ENCODE measurements at regions not wholly inside any gene's neighbourhood (a gene's known extent, or its start where the extent isn't known, plus 50 kb on each side); places are given as distances from the start of the nearest gene placed in this dataset.
"Not testable (repeated sequence)": the region's sequence is repeated elsewhere in the genome, so short reads cannot be mapped to it uniquely, and the experiment has no call there.

DNA sequence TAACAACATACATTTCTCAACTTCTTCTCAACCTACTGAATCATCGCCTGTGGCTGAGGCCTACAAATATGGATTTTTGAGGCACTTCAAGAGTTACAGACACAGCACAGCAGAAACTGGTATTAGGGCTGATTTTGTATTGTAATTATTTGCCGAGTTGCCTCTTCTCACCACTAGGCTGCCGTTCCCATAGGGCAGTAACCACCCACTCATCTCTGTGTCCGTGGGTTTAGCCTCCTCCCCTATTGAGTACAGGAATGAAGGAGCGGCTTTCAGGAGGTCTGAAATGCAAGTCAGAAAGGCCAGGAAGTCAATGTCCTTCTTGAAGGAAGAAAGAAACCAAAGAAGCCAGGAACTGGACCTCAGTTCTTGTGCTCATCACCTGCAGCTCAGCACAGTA lies 220.8 kb downstream of the MTHFS start:
- DNase-seq = no peak

- DNase-seq = no peak
These were observed 220.2 kb downstream of the MTHFS start for GRCh38 chr15:79676621-79677020.

DNA sequence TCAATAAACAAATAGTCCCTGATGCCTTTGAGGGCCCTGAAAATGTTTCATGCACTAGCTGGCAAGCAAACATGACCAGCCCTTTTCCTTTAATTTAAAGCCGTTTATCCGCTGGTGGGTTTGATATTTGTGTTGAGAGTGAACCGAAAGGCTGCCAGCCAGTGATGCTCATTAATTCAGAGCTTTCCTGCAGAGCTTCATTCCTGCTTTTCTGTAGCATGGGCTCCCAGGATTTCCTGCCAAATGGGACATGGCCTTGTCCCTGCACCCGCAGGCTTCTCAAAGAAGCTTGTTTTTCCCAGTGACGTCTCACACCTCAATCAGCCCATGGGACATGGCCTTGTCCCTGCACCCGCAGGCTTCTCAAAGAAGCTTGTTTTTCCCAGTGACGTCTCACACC lies 219.6 kb downstream of the MTHFS start:
- no peak for DNase-seq

DNA sequence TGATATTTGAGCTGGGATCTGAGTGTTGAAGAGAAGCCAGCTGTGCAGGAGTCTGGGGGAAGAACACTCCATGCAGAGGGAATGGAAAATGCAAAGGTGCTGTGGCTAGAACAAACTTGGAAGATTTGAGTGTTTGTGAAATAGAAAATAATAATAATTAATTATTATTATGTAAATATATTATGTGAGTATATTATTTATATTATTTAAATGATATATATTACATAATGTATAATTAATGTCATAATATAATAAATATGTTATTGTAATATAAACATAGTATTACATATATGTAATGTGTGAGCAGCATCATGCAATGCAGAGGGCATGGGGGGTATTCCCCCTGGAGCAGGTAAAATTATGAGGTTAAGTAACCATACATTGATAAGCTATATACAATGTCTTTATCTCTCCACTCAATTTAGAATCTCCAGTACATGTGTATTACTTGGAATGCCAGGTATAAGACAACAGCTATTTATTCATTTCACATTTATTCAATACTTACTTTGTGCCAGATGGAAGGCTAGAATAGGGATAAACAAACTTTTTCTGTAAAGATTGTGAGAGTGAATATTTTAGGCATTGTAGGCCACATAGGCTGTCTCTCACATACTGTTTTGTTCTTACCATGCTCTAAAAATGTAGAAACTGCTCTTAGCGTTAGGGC lies 218.6 kb downstream of the MTHFS start:
- DNase-seq = no peak

DNA sequence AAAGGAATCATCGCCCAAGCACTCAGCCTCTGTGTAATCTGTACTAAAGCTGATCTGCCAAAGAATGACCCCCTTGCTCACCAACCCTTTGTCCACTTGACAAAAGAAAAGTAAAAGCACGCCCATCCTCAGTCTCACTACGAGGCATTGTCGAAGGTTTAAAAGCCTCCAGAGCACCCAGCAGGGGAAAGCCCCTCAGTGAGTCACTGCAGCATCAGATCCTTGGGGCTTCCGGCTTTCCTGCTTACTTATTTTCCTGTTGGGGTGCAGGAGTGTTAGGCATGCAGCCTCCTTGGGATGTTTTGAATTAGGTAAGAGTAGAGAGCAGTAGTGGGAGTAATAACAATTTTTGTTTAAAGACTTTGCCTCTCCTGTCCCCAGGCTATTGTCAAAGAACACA lies 216.1 kb downstream of the MTHFS start:
- no peak for DNase-seq

- DNase-seq = no peak
These were observed 214.5 kb downstream of the MTHFS start for GRCh38 chr15:79682285-79682684.

DNA sequence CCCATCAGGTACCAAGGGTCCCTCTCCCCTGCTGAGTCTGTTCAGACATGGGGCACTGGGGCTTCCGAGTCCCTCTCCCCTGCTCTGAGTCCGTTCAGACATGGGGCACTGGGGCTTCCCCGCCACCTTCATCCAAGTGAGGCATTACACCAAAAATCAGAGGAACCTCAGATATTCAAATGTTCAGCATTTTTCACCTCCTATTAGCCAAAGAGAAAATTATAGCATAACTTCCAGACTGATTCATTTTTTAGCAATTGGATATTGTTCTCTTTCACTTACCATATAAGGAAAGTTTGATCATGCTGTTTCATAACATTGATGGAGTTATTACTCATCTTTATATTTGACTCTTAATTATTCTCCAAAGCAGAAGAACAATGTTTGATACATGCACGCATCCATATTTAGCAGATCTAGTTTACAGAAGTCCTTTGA lies 213.9 kb downstream of the MTHFS start:
- DNase-seq = no peak

GRCh38 chr15:79689030-79689429 lies 207.8 kb downstream of the MTHFS start:
- DNase-seq = no peak

DNA sequence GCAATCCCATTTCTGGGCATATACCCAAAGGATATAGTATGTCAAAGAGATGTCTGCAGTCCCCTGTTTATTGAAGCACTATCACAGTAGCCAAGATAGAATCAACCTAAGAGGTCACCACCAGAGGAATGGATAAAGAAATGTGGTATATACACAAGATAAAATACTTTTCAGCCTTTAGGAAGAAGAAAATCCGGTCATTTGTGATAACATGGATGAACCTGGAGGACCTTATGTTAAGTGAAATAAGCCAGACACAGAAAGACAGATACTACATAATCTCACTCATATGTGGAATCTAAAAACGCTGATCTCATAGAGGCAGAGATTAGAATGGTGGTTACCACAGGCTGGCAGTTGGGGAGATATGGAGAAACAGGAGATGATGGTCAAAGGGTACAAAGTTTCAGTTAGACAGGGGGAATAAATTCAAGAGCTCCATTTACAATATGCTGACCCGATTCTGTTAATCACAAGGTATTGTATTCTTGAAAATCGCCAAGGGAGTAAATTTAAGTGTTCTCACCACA lies 195.8 kb downstream of the MTHFS start:
- no peak for DNase-seq

- no peak for DNase-seq
These were observed 194.2 kb downstream of the MTHFS start for GRCh38 chr15:79702621-79703020.

DNA sequence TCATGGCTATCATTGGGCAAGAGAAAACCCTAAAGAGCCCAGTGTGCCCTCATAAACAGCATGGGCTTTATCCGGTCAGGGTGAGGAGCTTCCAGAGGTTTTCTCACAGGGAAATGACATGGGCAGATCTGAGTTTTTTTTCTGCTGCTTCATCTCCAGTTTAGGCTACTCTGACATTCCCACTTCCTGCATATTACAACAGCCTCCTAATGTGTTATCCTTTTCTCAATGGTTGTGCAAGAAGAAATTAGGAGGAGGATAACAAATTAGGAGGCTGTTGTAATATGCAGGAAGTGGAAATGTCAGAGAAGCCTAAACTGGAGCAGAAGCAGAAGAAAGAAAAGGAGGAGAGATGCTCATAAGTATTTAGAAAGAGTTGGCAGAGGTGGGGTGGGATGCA lies 175.6 kb downstream of the MTHFS start:
- no peak for DNase-seq

GRCh38 chr15:79724312-79724711 lies 172.5 kb downstream of the MTHFS start:
- no peak for DNase-seq

DNA sequence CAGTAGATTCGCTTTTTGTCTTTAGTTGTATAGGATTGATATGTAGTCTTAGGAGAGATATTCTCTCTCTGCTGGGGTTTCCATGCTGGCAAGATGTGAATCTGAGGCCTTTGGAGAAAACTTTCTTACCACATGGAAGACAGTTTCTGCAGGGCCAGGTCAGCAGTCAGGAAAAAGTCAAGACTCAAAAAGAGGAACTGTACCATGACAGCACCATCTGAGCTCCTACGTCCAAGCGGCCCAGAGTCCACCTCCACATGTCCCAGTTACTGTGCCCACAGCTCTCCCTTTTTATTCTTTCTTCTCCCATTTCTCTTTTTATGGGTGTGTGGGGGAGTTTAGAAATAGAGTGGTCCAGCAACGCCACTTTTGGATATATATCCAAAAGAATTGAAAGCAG lies 172.0 kb downstream of the MTHFS start:
- DNase-seq = no peak

DNA sequence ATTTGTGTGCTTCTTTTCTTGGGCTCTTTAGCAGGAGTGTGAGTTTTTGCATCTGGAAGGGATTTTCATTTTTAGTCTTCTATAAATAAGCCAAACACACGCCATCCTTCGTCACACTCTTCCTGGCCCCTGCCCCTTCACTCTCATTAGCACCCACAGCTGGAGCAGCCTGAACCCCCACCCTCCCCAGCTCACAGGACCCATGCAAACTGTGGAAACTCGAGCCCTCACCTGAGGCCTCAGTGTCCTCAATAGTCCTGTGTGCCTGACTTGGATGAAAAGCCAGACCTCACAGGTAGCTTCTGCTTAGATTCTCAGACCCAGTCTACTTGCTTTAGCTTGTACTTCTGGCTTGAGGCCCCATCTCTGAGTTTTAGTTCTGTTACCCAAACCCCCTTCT lies 167.9 kb downstream of the MTHFS start:
- no peak for DNase-seq

DNA sequence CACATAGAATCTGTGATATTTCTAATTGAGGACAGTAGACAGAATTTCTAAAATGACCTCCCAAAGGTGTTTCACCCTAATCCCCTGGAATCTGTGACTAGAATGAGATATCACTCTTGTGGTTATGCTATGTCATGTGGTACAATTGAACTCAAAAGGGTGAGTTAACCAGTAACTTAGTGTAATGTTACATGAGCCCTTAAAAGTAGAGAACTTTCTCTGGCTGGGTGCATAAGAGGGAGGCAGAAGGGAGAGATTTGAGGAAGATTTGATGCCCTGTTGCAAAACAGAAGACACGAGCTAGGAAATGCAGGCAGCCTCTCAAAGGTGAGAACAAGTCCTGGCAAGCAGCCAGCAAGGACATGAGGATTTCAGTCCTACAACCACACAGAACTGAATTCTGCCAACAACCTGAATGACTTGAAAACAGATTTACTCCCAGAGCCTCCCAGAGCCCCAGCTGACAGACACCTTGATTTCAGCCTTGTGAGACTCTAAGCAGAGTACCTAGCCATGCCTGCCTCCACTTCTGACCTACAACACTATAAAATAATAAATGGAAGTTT lies 160.3 kb downstream of the MTHFS start:
- no peak for DNase-seq

DNA sequence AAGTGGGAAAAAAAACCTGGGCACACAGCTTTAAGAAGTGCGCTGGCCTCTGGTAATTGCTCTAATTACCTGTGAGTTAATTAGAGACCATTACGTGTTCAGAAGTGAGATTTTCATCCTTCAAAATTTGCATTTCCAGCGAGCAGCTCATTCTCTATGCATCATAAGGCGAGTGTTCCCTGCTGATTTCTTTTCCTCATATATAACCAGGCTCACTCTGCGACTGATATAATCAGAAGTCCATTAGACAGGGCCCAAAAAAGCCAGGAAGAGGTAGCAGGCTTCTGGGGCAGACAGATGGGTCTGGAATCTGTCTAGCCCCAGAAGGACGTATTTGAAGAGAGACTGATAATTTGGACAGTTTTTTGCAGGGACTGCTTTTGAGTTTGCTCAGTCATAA lies 158.7 kb downstream of the MTHFS start:
- no peak for DNase-seq

GRCh38 chr15:79740561-79740960 lies 156.3 kb downstream of the MTHFS start:
- DNase-seq = no peak

GRCh38 chr15:79743032-79743431 lies 153.8 kb downstream of the MTHFS start:
- no peak for DNase-seq

- not testable (repeated sequence) for DNase-seq
These were observed 152.3 kb downstream of the MTHFS start for GRCh38 chr15:79744485-79744884.

DNA sequence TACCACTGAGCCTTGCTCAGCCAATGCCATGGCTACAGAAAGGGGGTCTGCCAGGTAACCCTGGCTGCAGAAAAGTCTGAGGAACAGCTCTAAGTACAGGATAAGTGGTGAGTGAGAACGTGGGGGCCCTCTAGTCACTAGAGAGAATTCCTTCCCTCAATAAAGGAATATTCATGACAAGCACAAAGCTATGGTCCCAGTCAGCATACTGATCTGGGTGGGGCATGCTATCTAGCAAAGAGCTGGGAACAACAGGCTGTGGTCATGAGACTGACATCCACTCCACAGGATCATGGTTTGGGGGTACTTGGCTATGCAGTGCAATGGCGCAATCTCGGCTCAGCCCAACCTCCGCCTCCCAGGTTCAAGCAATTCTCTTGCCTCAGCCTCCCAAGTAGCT lies 140.4 kb downstream of the MTHFS start:
- DNase-seq = no peak

DNA sequence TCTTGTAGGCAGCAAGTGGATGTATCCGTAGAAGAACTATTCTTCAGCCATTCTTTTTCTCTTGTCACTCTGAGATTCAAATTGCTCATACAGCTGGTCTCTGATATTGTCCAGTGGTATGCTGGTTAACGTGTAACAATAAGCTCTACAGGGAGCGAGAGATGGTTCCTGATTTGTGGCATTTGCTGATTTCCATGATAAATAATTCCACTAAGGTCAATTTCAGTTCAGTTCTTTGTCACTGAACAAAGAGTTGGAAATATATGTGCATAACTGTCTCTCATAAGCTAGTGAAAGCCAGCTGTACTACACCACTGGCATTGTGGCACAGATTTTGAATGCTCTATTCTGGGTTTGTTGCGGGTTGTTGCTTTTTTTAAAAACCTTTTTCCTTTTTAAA lies 131.7 kb downstream of the MTHFS start:
- DNase-seq = no peak

DNA sequence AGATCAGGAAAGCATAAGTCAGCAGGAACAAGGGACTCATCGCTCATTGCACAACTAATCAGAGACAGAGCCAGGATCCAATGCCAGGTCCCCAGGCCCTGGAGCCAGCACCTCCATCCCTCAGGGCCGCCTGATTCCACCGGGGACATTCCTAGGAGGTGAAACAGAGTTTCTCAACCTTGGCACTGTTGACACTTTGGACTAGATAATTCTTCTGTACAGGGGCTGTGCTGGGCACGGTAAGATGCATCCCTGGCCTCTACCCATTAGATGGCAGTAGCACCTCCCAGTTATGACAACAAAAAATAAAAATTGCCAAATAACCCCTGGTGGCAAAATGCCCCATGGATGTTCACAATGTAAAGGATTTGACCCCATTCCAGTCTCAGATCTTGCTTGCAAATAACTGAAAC lies 127.7 kb downstream of the MTHFS start:
- no peak for DNase-seq

- no peak for DNase-seq
These were observed 126.7 kb downstream of the MTHFS start for GRCh38 chr15:79769933-79770759.

GRCh38 chr15:79773128-79773527 lies 123.7 kb downstream of the MTHFS start:
- DNase-seq = no peak
